ENCODE measurements at regions not wholly inside any gene's neighbourhood (a gene's known extent, or its start where the extent isn't known, plus 50 kb on each side); places are given as distances from the start of the nearest gene placed in this dataset.
"Not testable (repeated sequence)": the region's sequence is repeated elsewhere in the genome, so short reads cannot be mapped to it uniquely, and the experiment has no call there.

GRCh38 chr4:114249976-114250375 lies 270.5 kb upstream of the ARSJ start:
- ATAC-seq, result no peak
- intact Hi-C loops (cut with DNase I), result no loop called here

DNA sequence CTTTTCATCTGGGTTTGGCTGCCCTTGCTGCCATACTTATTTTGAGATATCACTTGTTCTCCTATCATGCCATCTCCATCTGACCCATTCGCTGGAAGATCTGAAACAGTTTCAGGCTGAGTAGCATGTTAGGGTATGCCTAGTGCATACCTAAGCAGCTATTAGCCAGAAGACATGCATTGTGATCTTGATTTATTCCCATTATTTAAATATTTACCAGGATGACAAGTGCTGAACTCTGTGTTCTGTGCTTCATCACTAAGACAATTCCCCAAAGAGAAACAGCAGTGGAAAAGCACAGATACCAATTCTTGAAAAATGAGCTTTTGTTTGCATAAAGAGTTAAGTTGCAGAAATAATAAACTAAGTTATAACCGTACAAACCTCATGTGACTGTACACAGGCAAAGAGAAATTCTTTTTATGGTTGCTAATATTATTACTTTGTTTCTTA lies 271.0 kb upstream of the ARSJ start:
- H3K27me3 ChIP-seq, result no peaks in the 10 kb centered on the region
- DNase-seq (no peak), ATAC-seq (no peak)
- intact Hi-C loops (cut with DNase I), result no loop called here
- TF ChIP-seq, protein P1, sequence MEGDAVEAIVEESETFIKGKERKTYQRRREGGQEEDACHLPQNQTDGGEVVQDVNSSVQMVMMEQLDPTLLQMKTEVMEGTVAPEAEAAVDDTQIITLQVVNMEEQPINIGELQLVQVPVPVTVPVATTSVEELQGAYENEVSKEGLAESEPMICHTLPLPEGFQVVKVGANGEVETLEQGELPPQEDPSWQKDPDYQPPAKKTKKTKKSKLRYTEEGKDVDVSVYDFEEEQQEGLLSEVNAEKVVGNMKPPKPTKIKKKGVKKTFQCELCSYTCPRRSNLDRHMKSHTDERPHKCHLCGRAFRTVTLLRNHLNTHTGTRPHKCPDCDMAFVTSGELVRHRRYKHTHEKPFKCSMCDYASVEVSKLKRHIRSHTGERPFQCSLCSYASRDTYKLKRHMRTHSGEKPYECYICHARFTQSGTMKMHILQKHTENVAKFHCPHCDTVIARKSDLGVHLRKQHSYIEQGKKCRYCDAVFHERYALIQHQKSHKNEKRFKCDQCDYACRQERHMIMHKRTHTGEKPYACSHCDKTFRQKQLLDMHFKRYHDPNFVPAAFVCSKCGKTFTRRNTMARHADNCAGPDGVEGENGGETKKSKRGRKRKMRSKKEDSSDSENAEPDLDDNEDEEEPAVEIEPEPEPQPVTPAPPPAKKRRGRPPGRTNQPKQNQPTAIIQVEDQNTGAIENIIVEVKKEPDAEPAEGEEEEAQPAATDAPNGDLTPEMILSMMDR (IDR thresholded peaks at IDR 0.05), result no peak
- H3K27ac ChIP-seq, result no peak overlapping the region
- no peaks in the 10 kb centered on the region for H3K36me3 ChIP-seq
- H3K4me1 ChIP-seq, result no peaks in the 10 kb centered on the region
- no peak overlapping the region for H3K4me3 ChIP-seq
- no peaks in the 10 kb centered on the region for H3K9me3 ChIP-seq

More at GRCh38 chr4:114249976-114250375, 270.5 kb upstream of the ARSJ start:
- H3K27me3 ChIP-seq, result no peaks in the 10 kb centered on the region
- no peak overlapping the region for H3K4me3 ChIP-seq
- TF ChIP-seq, protein P1 (IDR thresholded peaks at IDR 0.05), result no peak
- H3K36me3 ChIP-seq, result no peaks in the 10 kb centered on the region
- no peak overlapping the region for H3K27ac ChIP-seq
- DNase-seq, result no peak
- no peaks in the 10 kb centered on the region for H3K4me1 ChIP-seq
- no peaks in the 10 kb centered on the region for H3K9me3 ChIP-seq

DNA sequence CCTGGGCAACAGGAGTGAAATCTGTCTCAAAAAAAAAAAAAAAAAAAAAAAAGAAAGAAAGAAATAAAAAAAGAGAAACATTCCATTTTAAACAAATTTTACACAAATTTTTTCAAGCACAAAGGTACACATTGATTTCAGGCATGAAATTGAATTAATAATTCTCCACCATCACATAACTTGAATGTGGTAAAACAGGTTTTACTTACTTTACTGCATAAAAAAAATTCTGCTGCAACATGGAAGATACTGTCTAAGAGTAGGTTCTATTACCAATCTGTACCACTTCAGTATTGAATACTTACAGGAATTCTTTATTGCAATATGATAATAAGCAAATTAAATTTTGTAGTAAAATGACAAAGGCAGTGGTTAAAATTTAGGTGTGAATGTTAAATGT lies 271.6 kb upstream of the ARSJ start:
- no peak for DNase-seq
- Histone ChIP-seq H3K4me1 (no peaks in the 10 kb centered on the region), H3K9me3 (no peaks in the 10 kb centered on the region), H3K27me3 (no peaks in the 10 kb centered on the region), H3K36me3 (no peaks in the 10 kb centered on the region), H3K4me3 (no peak overlapping the region), H3K27ac (no peak overlapping the region)
- TF ChIP-seq, protein P1 (IDR thresholded peaks at IDR 0.05), result no peak
- ATAC-seq, result no peak
- intact Hi-C loops (cut with DNase I), result no loop called here

GRCh38 chr4:114252499-114252898 lies 273.1 kb upstream of the ARSJ start:
- intact Hi-C loops (cut with DNase I), result no loop called here
- no peaks in the 10 kb centered on the region for H3K27me3 ChIP-seq
- H3K4me1 ChIP-seq, result no peaks in the 10 kb centered on the region
- ATAC-seq (no peak), DNase-seq (no peak)
- TF ChIP-seq, protein P1 (IDR thresholded peaks at IDR 0.05), result no peak
- H3K9me3 ChIP-seq, result no peaks in the 10 kb centered on the region
- H3K27ac ChIP-seq, result no peak overlapping the region
- no peak overlapping the region for H3K4me3 ChIP-seq
- H3K36me3 ChIP-seq, result no peaks in the 10 kb centered on the region

DNA sequence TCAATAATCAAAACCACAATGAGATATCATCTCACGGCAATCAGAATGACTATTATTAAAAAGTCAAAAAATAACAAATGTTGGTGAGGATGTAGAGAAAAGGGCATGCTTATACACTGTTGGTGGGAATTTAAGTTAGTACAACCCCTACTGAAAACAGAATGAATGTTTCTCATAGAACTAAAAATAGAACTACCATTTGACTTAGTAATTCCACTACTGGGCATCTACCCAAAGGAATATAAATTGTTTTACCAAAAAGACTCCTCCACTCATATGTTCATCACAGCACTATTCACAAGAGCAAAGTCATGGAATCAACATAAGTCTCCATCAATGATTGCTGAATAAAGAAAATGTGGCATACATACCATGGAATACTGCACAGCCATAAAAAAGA lies 278.1 kb upstream of the ARSJ start:
- no peak overlapping the region for H3K27ac ChIP-seq
- H3K36me3 ChIP-seq, result no peaks in the 10 kb centered on the region
- ATAC-seq, result no peak
- no peaks in the 10 kb centered on the region for H3K4me1 ChIP-seq
- no peak for DNase-seq
- no peak overlapping the region for H3K4me3 ChIP-seq
- intact Hi-C loops (cut with DNase I), result no loop called here
- H3K9me3 ChIP-seq, result no peaks in the 10 kb centered on the region
- no peaks in the 10 kb centered on the region for H3K27me3 ChIP-seq
- TF ChIP-seq, protein P1 (IDR thresholded peaks at IDR 0.05), result no peak

DNA sequence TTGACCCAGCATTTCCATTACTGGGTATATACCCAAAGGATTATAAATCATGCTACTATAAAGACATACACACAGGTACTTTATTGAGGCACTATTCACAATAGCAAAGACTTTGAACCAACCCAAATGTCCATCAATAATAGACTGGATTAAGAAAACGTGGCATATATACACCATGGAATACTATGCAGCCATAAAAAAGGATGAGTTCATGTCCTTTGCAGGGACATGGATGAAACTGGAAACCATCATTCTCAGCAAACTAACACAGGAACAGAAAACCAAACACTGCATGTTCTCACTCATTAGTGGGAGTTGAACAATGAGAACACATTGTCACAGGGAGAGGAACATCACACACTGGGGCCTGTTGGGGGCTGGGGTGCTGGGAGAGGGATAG lies 283.0 kb upstream of the ARSJ start:
- H3K36me3 ChIP-seq; intact Hi-C loops (cut with DNase I); H3K4me3 ChIP-seq; DNase-seq; H3K27me3 ChIP-seq; H3K27ac ChIP-seq; H3K9me3 ChIP-seq; H3K4me1 ChIP-seq; ATAC-seq: not testable (repeated sequence)
